ENCODE measurements at regions not wholly inside any gene's neighbourhood (a gene's known extent, or its start where the extent isn't known, plus 50 kb on each side); places are given as distances from the start of the nearest gene placed in this dataset.

- no peak for DNase-seq
These were observed 572.9 kb upstream of the NOX3 start for GRCh38 chr6:156028335-156029131.

GRCh38 chr6:156027248-156027626, 571.6 kb upstream of the NOX3 start:
- DNase-seq: no peak

- no peak for DNase-seq
These were observed 571.0 kb upstream of the NOX3 start for GRCh38 chr6:156026486-156027247.

GRCh38 chr6:156024339-156024738, 568.7 kb upstream of the NOX3 start:
- no peak for DNase-seq

GRCh38 chr6:156021746-156022396, 566.2 kb upstream of the NOX3 start:
- DNase-seq: no peak

GRCh38 chr6:156017838-156018237, 562.2 kb upstream of the NOX3 start:
- no peak for DNase-seq

- no peak for DNase-seq
These were observed 560.7 kb upstream of the NOX3 start for GRCh38 chr6:156016186-156016976.

GRCh38 chr6:156013155-156013554, 557.5 kb upstream of the NOX3 start:
- no peak for DNase-seq

- DNase-seq: no peak
These were observed 554.0 kb upstream of the NOX3 start for GRCh38 chr6:156009656-156010055.

GRCh38 chr6:156004796-156005195, 549.2 kb upstream of the NOX3 start:
- DNase-seq: no peak

- DNase-seq: no peak
These were observed 540.5 kb upstream of the NOX3 start for GRCh38 chr6:155996151-155996550.

GRCh38 chr6:155995281-155995680, 539.6 kb upstream of the NOX3 start:
- no peak for DNase-seq

- DNase-seq: no peak
These were observed 538.4 kb upstream of the NOX3 start for GRCh38 chr6:155994086-155994485.

GRCh38 chr6:155993240-155993639, 537.6 kb upstream of the NOX3 start:
- no peak for DNase-seq

GRCh38 chr6:155985660-155986138, 530.1 kb upstream of the NOX3 start:
- DNase-seq: peak; percentile 70

- DNase-seq: no peak
These were observed 525.1 kb upstream of the NOX3 start for GRCh38 chr6:155980768-155981079.

- no peak for DNase-seq
These were observed 524.6 kb upstream of the NOX3 start for GRCh38 chr6:155980014-155980767.

GRCh38 chr6:155975506-155975905, 519.9 kb upstream of the NOX3 start:
- DNase-seq: no peak

- no peak for DNase-seq
These were observed 519.2 kb upstream of the NOX3 start for GRCh38 chr6:155974811-155975323.

GRCh38 chr6:155974359-155974758, 518.7 kb upstream of the NOX3 start:
- DNase-seq: no peak

GRCh38 chr6:155970876-155971708, 515.5 kb upstream of the NOX3 start:
- DNase-seq: no peak

All from NCI-H1694 (cell line).